Ishikawa (cell line): ENCODE measurements at regions not wholly inside any gene's neighbourhood (a gene's known extent, or its start where the extent isn't known, plus 50 kb on each side); places are given as distances from the start of the nearest gene placed in this dataset.

Source experiments
- CEBPB ChIP-seq: IDR thresholded peaks from 2 replicates; pipeline ENCODE4 v1.6.1; 2012
- CREB1 ChIP-seq: IDR thresholded peaks from 2 replicates; pipeline ENCODE4 v1.6.1; 2012; ENCODE audit warnings: low read depth
- EP300 ChIP-seq: IDR thresholded peaks from 2 replicates; pipeline ENCODE4 v1.6.1; 2012; ENCODE audit warnings: borderline replicate concordance
- FOXM1 ChIP-seq: IDR thresholded peaks from 2 replicates; pipeline ENCODE4 v1.6.1; 2012; ENCODE audit warnings: low read depth, borderline replicate concordance
- RAD21 ChIP-seq: IDR thresholded peaks from 2 replicates; pipeline ENCODE4 v1.6.1; 2012; ENCODE audit warnings: low read depth
- TAF1 ChIP-seq: IDR thresholded peaks from 2 replicates; pipeline ENCODE4 v1.6.1; 2012; ENCODE audit warnings: low read depth, mild to moderate bottlenecking
- TCF12 ChIP-seq: IDR thresholded peaks from 2 replicates; pipeline ENCODE4 v1.6.1; 2012; ENCODE audit warnings: low read depth
- ZBTB7A ChIP-seq: IDR thresholded peaks from 2 replicates; pipeline ENCODE4 v1.6.1; 2012; ENCODE audit warnings: low read depth
- TF ChIP-seq, protein P1 (sequence below): IDR thresholded peaks from 2 replicates; pipeline ENCODE4 v1.6.1; 2012; ENCODE audit warnings: low read depth, mild to moderate bottlenecking

DNA sequence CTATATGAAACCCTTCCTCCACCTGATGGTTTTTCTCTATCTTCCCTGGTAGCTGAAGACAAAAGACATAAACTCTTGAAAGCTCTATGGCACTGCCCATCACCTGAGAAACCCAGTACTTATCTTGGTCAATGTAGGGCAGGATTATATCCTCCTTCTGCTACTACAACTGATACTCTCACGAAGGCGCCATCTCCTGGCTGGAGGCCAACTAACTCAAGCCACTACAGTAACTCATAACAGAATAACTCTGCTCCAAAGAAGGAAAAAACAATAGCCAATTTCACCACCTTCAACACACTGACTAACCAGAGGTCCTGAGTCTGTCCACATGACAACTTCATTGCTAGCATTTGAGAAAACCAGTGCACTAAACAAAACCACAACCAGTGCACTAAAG lies 409.2 kb downstream of the CETN3 start:
- TF ChIP-seq TCF12 (no peak), CEBPB (no peak), RAD21 (no peak), CREB1 (no peak), EP300 (no peak), ZBTB7A (no peak), FOXM1 (no peak), TAF1 (no peak)
- TF ChIP-seq, protein P1, sequence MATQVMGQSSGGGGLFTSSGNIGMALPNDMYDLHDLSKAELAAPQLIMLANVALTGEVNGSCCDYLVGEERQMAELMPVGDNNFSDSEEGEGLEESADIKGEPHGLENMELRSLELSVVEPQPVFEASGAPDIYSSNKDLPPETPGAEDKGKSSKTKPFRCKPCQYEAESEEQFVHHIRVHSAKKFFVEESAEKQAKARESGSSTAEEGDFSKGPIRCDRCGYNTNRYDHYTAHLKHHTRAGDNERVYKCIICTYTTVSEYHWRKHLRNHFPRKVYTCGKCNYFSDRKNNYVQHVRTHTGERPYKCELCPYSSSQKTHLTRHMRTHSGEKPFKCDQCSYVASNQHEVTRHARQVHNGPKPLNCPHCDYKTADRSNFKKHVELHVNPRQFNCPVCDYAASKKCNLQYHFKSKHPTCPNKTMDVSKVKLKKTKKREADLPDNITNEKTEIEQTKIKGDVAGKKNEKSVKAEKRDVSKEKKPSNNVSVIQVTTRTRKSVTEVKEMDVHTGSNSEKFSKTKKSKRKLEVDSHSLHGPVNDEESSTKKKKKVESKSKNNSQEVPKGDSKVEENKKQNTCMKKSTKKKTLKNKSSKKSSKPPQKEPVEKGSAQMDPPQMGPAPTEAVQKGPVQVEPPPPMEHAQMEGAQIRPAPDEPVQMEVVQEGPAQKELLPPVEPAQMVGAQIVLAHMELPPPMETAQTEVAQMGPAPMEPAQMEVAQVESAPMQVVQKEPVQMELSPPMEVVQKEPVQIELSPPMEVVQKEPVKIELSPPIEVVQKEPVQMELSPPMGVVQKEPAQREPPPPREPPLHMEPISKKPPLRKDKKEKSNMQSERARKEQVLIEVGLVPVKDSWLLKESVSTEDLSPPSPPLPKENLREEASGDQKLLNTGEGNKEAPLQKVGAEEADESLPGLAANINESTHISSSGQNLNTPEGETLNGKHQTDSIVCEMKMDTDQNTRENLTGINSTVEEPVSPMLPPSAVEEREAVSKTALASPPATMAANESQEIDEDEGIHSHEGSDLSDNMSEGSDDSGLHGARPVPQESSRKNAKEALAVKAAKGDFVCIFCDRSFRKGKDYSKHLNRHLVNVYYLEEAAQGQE: no peak
